HG03108 (cell line): ENCODE measurements at regions not wholly inside any gene's neighbourhood (a gene's known extent, or its start where the extent isn't known, plus 50 kb on each side); places are given as distances from the start of the nearest gene placed in this dataset.

Experiments used
- ATAC-seq: cut with Tn5 transposase; IDR thresholded peaks from one replicate; pipeline ENCODE4 v1.9.1; 2021; ENCODE audit warnings: moderate library complexity; ENCODE audit not compliant: unreplicated experiment

GRCh38 chr21:17987382-17988101 lies 168.4 kb upstream of the C21orf91 start:
- no peak for ATAC-seq

DNA sequence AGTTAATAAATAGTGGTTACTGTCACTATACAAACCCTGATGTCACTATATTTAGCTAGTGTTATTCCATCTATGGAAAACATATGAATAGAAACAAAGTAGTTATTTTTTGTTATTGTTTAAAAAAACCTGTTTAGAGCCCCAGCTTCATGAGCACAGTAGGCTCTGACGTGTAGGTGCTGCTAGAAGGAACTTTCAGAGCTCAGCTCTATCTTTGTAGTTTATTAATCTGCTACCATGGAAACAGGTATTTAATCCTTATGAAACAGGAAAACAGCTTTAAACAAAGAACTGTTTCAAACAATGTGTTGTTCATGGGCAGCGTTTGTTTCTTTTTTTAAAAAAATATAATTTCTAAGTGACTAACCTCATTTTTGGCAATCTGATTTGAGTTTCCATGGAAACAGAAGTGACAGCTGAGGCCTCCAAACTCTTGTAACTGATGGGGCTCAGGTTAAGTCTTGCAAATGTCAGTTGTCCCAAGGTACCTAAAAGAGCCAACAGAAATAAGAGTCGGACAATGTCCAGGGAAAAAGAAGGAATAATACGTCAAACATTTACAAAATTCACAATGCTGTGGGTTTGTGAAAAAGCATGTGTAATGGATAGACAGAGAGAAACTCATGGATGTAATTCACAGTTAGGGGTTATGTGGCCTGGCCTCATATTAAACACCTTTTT lies 162.0 kb upstream of the C21orf91 start:
- no peak for ATAC-seq

- ATAC-seq = no peak
These were observed 160.6 kb upstream of the C21orf91 start for GRCh38 chr21:17979763-17980162.

- no peak for ATAC-seq
These were observed 159.7 kb upstream of the C21orf91 start for GRCh38 chr21:17978895-17979294.

- no peak for ATAC-seq
These were observed 157.5 kb upstream of the C21orf91 start for GRCh38 chr21:17976691-17977090.

DNA sequence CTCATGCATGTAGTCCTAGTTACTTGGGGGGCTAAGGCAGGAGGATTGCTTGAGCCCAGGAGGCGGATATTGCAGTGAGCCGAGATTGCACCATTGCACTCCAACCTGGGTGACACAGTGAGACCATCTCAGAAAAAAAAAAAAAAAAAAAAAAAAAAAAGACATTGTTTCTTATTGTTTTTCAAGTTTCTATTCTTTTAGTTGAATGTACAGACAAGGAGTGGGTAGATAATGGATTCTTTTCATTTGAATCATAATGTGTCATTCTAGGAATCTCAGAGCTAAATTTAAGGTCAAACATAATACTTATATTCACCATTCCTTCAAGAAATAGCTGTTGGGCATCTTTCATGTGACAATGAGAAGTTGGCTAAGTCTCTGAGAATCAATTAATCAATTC lies 157.0 kb upstream of the C21orf91 start:
- ATAC-seq = no peak

DNA sequence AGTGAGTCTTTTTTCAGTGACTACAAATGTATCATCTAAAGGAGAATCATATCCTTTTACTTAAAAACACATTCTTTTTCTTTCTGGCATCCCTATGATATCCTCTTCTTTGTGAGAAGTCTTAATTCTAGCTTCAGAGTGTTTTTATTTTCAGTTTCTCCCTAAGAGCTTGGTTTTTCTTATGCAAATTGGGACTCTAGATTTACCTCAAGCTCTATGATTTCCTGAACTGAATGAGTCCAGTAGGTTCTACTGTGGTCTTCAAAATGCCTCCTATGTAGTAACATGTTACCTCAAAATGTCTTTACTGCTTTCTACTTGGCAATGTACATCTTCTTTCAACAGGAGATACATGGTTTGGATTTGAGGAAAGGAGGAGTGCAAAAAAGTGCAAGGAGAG lies 148.2 kb upstream of the C21orf91 start:
- ATAC-seq = no peak

- no peak for ATAC-seq
These were observed 145.6 kb upstream of the C21orf91 start for GRCh38 chr21:17964716-17965115.

DNA sequence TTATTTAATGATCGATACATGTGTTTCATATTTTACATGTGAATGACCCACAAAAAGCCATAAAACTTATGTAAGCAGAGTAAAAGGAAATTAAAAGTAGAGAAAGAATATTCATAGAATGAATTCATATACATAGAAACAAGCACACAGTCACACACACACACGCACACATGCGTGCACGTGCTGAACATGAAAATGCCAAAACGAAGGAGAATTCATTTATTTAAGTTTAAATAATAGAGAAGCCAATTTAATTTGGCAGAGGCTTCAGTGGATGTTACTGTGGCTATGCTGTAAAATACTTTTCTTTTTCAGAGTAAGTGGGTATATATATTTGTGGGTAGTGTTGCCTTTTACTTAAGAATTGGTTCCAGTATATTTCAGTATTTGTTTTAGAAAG lies 145.0 kb upstream of the C21orf91 start:
- ATAC-seq = no peak

DNA sequence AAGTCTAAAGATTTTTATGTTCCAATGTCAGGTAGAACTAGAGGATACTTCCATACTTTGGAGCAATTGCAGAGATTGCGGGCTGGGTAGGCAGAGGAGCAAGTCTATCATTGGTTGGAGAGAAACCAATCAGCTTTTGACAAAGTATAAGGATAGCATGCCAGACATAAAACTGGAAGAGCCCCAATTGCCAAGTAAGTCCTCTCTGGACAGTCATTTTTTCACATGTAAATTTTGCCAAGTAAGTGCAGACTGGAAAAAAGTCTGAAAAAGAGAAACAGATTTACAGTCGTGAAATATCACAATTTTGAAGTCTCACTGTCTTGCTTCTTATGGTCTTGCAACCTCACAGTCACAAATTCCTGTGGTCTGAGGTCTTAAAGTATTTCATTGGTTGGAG lies 131.4 kb upstream of the C21orf91 start:
- ATAC-seq = no peak

- ATAC-seq = no peak
These were observed 130.3 kb upstream of the C21orf91 start for GRCh38 chr21:17949421-17949820.

DNA sequence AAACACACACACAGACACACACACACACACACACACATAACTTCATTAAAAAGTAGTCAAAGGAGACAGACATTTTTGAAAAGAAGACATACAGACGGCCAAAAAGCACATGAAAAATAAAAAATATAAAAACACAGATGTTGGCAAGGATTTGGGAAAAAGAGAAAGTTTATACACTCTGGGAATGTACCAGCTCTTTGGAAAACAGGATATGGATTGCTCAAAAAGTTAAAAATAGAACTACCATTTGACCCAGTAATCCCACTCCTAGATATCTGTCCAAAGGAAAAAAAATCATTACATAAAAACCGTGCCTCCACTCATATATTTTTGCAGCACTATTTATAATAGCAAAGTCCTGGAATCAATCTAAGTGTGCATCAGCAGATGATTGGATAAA lies 128.4 kb upstream of the C21orf91 start:
- ATAC-seq = no peak

GRCh38 chr21:17931080-17931479 lies 111.9 kb upstream of the C21orf91 start:
- no peak for ATAC-seq

- ATAC-seq = no peak
These were observed 110.9 kb upstream of the C21orf91 start for GRCh38 chr21:17930093-17930492.

DNA sequence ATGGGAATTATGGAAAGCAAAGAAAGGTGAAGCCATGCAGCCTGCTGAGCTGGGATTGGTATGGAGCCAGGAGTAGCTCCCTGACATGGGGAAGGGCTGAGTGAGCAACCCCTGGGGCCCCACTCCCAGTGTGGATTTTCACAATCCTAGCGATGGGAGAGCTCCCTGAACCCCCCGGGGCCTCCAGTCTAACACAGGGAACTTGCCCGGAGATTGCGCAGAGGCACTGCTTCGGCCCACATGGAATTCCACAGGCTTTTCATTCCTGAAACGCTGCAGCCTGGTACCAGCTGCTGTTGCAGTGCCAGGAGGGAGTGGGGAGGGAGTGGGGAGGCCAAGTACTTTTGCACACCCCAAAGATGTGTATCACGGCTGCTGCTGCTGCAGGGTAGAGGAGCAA lies 110.4 kb upstream of the C21orf91 start:
- no peak for ATAC-seq

DNA sequence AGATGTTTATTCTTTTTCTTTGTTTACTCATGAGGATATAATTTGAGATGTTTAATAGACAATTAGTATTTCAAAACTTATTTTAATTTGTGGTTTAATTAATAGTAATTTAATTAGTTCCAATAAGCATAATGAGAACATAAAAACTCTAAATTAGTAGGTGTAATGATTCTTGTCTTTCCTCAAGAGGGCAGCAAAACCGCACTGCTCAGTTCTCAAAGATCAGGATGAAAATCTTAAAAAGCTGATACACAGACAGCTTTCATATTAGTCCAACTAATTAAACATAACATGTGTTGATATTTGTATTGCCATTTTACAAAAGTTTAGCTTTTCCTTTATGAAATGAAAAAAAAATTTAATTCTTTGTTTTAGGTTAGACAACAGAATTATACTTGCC lies 106.7 kb upstream of the C21orf91 start:
- ATAC-seq = no peak

DNA sequence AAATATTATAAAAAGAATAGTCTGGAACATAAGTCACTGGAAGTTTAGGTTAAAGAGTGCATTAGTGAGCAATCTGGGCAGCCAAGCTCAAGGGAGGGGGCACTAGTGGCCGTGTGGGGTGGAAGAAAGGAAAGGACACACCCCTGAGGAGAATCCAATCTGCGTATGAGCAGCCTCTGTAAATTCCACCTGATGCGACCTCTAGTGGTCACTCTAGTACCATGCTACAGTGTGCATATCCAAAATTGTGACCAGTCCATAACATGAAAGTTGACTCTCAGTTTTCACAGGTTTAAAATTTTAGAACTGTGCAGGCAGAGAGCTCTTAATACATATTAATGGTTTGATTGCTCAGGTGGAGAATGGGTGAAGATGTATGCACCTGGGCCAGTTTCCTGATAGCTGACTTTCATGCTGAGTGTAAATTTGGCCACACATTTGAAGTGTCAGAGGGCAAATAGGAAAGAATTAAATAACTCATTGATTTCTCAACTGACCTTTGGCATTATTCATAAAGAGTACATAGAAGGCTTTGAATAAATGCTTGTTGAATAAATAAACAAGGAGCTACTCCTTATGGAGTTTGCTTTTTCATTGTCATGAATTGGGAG lies 105.9 kb upstream of the C21orf91 start:
- peak; percentile 88 for ATAC-seq

GRCh38 chr21:17921579-17922530 lies 102.7 kb upstream of the C21orf91 start:
- ATAC-seq = no peak

- no peak for ATAC-seq
These were observed 96.8 kb upstream of the C21orf91 start for GRCh38 chr21:17915976-17916375.

GRCh38 chr21:17911628-17912027 lies 92.5 kb upstream of the C21orf91 start:
- ATAC-seq = no peak
